HG02884 (cell line): ENCODE measurements at regions not wholly inside any gene's neighbourhood (a gene's known extent, or its start where the extent isn't known, plus 50 kb on each side); places are given as distances from the start of the nearest gene placed in this dataset.

Source experiments
- ATAC-seq: cut with Tn5 transposase; IDR thresholded peaks from one replicate; pipeline ENCODE4 v1.9.1; 2021; ENCODE audit warnings: mild to moderate bottlenecking, moderate library complexity; ENCODE audit not compliant: unreplicated experiment

DNA sequence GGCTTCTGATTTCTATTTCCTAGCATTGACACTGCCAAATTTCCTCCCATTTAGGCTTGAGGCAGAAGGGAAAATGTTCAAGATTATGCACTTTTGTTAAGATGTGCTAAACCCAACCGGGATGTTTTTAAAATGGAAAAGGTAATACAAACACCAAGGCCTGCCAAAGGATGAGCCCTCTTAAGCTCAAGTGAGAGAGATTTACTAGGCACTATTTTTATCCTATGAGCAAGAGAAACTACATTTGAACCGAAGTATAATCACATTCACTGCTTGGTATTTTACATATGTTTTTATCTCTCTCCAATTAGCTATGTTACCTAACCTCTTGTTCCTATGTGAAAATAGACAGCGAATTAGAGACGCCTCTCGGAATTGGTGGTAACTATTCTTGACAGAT lies 295.8 kb downstream of the GABRB3 start:
- no peak for ATAC-seq

DNA sequence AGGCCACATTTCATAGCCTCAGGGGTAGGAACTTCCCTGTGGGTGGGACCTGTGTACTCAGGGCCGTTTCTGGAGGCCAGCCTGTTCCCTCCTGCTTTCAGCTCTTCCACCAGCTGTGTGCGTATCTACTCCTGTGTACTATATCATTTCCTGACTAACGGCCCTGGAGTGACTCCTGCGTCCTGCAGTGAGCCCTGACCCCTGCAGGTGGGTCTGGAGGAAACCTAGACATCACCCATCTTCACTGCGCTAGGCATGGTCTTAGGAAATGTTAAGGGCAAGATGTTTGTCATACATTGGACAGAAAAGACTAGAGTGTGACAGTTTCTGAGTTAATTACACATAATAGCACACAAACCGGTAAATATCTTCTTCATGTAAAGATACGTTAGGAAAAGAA lies 297.3 kb downstream of the GABRB3 start:
- ATAC-seq, result no peak

DNA sequence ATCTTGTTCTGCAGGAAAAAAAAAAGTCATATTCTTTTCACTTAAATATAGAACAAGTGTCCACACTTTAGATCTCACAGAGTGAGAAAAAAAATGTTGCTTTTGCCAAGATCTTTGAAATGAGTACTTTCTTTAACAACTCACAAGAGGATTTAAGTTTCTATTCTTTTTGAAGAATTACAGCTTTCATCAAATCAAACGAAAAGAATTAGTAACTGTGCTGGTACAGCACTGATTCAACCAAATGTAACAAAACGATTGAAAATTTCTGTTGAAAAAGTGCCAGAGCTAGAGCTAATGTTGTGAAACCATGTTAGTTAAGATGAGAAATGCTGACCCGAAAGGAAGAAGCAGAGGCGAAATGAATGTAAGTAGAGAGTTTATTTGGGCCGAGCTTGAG lies 300.2 kb downstream of the GABRB3 start:
- no peak for ATAC-seq

DNA sequence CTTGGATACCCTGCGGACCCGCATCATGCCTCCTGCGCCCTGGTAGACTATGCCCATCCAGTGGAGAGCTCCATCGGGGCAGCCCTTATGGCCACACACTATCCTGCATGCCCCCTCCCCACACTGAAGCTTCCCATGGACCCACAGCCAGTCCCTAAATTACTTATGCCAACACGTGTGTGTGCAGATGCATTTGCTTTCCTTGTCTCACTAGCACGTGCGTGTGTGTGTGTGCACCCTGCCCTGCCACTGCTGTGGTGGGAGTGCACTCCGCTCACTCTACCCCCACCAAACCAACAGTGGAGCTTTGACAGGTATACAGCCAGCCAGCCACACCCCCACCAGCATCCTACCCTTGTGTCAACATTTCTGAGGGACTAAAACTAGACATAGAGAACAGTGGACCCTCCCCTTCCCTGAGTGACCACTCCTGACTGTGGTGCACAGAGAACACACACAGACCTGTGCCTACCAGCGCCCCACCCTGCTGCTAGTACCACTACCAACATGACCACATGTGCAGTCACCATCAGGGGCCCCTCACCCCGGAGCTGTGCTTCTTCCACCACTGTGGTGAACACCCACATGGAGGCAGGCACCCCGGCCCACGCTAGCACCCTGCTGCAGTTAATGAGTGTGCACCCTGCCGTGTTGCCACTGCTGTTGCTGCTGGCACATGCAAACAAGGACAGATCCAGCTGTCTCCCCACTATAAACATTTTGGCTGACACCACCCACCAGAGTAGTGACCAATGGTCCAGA lies 310.8 kb downstream of the GABRB3 start:
- no peak for ATAC-seq

DNA sequence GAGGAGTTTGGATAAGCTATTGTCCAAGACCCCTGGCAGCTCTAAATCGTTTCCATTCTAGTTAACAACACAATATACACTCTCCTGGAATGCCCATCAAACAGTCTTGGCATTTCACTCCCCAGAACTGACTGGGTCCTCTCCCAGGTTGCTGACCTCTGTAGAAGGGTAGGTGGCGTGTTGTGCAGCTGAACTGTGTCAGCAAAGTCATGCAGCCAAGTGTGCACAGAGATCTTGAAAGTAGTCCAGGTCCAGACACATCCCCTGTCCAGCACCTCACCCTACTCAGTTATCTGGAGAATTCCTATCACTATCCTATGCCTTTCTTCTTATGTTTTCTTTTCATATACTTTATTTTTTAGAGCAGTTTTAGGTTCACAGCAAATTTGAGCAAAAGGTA lies 312.7 kb downstream of the GABRB3 start:
- ATAC-seq, result no peak

DNA sequence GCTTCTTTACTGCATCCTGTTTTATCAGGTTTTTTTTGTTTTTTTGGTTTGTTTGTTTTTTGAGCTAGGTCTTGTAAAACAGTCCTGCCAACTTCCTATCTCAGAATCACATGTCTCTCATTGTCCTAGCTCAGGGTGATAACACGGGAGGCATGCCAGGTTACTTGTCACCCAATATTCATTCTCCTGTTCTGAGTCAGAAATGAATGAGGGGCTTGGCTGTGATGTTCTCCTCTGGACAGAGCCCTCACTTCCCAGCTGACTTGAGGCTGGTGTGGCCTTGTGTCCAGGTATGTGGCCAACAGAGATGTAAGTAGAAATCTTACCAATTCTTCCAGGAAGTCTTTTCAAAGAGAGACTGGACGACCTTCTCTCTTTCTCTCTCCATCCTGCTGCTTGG lies 317.0 kb downstream of the GABRB3 start:
- no peak for ATAC-seq

DNA sequence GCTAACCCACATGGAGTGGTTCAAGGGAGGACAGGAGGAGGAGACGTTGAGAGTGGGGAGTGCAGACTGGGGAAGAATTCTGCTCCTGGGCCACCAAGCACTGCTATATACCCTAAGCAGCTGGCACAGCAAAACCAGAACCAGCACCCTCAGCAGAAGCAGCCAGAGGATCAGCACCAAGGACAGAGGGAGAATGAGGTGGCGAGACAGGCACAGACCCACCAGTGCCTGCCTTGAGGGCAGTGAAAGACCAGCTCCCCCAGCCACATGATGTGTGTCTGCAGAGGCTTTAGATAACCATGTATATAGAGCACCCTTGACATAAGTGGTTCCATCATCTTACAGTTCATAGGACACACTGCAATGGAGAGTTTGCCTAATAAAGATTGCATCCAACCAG lies 319.0 kb downstream of the GABRB3 start:
- no peak for ATAC-seq

DNA sequence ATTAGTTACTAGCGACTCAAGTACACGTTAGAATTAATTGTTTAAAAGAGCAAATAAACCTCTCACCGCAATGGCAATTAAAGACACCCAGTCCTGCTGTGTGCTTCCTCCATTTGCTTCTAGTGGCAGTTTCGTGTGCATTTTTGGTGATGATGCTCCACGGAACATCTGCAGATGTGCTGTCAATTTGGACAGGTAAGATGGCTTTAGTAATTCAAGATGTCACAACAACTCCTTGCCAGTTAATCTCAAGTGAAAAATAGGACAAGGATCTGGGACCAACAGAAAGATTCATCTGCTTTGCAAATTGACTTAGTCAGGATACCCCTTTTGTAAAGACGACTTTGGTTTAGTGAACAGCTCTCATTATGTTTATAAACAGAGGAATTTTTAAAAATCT lies 320.9 kb downstream of the GABRB3 start:
- ATAC-seq, result no peak

DNA sequence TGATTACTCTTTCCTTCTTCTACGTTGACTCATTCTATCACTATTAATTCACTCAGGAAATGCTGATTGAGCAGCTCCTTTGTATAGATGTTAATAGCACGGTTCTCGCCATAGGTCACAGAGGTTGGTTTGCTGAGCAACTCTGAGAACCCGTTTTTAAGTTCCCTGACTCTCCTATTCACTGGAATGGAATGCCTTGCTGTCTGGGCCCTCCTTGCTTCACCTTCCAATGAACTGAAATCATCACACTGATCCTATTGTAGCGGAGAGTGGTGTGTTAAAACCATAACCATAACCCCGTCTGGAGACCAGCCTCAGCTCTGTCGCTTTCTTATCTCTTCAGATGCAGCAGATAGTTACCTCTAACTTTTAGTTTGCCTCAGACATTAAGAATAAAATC lies 323.6 kb downstream of the GABRB3 start:
- no peak for ATAC-seq

DNA sequence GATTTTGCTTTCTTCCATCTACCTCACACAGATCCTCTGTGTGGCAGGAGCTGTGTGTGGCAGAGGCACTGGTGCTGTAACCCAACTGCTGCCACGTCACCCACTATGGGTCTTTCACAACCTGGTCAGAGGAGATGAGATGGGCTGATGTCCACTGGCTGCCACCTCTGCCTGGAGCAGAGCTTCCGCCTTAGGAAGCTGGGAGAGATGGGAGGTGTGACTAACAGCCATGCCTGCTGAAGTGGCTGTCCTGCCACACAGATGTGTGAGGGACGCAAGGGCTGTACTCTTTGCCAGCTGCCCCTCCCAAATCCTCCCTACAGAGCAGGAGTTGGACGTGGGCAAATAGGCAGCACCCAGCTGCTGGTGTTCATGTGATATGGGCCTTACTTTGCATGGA lies 329.5 kb downstream of the GABRB3 start:
- ATAC-seq, result no peak

DNA sequence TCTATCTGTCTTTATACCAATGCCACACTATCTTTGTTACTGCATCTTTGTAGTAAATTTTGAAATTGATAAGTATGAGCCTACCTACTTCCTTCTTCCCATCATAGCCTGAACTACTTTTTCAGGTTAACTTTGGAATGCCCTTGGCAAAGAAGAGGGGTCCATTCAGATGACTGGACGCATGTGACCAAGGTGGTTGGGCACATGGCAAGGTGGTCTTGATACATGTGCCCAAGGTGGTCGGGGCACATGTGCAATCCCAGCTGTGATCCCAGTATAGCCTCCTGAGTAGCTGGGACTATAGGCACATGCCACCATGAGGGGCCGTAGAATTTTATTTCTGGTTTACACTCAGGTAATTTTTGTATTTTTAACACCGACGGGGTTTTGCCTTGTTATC lies 330.2 kb downstream of the GABRB3 start:
- ATAC-seq, result no peak

DNA sequence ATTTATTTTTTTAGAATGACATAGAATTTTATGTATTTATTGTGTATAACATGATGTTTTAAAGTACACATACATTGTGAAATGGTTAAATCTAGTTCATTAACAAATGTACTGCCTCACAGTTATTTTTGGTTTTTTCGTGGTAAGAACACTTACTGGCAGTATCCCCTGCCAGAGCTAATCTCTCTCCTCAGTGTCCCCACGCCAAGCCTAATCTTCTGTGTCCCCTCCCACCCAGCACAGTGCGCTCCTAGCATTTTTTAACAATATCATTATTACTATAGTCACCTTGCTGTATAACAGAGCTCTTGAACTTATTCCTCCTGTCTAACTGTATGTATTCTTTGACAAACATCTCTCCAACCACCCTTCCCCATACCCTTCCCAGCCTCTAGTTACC lies 333.2 kb downstream of the GABRB3 start:
- no peak for ATAC-seq

DNA sequence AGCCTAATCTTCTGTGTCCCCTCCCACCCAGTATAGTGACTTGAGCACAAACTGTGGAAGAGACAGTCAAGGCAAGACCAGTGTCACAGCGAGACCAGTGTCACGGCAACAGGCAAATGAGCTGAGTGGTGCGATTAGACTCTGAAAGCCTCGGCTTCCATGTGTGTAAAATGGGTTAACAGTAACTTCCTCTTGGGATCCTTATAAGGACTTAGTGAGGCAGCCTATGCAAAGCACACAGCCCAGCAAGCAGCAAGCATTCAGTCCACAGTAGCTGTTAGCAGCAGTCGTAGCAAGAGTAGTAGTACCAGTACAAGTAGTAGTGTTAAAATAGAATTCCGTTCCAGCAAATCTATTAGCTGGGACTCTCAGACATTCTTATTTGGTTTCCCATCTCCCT lies 334.1 kb downstream of the GABRB3 start:
- ATAC-seq, result no peak

DNA sequence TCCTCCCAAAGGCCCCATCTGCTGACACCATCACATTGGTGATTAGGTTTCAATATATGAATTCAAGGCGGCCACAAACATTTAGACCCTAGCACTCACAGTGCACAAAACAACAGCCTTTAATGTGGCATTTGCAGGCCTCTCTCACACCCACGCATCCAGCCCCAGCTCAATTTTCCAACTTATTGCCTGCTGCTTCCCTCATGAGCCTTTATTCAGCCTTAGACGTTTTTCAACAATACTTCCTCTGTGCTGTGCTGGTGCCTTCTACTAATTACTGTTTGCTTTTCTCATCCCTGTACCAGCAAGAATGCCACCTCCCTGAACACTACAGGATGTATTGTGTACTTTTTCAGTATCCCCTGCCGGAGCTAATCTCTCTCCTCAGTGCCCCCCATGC lies 334.6 kb downstream of the GABRB3 start:
- no peak for ATAC-seq

DNA sequence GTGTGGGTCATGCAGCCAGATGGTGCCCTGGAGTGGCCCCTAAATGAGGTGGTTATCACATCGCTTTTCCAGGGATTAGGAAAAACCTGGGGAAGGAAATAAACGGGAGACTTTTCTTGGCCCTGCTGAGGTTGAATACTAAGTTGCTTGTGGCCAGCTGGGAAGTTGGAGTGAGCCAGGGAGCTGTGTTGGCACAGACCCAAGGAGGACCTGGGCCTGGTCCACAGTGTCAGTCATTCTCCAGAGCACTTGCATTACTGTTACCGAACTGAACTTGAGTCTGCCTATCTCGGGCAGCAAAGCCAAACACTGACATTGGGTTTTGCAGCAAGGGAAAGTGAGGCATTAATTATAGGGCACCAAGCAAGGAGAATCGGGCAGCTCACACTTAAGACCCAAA lies 339.0 kb downstream of the GABRB3 start:
- no peak for ATAC-seq

DNA sequence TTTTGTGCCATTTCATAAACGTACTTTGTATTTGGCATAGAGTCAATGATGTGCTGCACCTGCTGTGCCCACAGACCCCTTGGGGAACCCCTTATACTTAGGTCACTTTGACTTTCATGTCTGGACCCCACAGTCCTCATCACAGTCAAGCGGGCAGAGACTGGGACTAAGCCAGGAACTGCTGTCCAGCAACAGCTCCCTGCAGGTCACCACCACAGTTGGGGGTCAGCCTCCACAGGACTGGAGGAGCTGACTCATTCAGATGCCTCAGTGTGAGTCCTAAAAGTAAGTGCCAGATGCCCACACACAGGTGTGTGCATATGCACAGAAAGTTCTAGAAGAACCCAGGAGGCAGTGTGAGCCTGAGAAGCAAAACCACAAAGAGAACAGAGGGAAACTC lies 339.8 kb downstream of the GABRB3 start:
- no peak for ATAC-seq

DNA sequence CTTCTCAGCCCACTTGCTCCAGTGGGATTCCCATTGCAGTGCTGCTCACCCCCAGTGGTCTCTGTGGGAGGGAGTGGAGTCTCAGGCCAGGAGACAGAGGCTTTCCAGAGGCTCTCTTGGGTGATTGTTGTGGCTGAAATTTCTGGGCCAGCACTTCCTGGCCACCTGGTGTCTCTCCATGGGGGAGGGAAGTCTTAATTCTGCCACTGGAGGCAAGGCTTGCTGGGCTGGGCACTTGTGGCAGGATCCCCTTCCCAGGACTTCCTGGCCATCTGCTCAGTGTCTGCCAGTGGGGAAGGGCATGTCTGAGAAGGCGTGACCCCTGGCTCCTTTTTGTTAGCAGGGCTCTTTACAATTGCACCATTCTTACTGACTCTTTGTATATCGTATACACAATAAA lies 351.8 kb downstream of the GABRB3 start:
- ATAC-seq, result no peak

DNA sequence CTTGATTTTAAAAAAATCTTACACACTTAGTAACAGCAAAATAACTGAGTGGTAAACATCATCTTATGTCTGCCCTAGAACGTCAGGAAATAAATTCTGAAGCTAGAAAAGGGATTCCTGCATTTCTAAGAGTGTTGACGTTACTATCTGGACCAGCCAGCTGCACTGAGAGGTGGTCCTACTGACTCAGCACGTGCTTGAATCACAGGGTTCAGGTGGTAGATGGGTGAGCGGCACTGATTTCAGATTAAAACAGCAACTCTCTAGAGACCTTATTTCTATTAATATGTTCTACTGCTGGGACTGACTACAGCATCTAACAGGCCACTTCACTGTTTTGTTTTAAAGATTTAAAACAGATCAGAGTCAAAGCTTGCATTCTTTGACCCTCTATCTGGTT lies 377.2 kb downstream of the GABRB3 start:
- no peak for ATAC-seq

DNA sequence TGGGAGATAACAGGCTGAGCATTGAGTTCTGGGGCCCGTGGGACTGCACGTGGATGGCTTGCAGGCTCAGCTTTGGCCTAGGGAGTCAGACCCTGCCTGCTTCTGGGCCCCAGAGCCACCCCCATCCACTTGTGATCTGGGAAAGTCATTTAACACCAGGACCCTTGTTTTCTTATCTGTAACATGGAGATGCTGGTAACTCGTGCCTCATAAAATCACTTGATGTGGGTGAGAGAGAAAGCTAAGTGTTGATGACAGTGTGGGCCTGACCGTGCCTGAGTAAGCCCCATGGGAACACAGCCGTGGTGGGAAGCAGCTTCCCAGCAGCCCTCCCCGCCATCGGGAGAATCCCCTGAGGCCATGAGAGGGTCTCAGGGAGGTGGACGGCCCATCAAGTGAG lies 378.1 kb downstream of the GABRB3 start:
- no peak for ATAC-seq

DNA sequence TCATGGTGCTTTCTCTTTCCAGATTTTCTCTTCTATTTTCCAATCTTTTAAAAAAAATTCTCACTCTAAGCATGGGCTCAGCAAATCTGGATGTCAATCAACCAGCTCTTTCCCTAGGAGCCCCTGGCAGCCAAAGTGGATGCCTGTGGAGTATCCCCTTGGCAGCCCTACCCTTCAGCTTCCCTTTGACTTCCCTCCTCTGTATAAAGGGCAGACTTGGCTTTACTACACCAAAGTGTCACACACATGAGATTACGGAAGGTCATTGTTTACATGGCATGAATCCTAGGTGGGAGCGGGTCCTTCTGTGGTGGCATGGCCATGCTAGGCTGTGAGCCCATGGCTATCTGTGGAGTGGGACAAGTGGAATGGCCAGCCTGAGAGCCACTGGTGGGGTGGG lies 379.9 kb downstream of the GABRB3 start:
- no peak for ATAC-seq

DNA sequence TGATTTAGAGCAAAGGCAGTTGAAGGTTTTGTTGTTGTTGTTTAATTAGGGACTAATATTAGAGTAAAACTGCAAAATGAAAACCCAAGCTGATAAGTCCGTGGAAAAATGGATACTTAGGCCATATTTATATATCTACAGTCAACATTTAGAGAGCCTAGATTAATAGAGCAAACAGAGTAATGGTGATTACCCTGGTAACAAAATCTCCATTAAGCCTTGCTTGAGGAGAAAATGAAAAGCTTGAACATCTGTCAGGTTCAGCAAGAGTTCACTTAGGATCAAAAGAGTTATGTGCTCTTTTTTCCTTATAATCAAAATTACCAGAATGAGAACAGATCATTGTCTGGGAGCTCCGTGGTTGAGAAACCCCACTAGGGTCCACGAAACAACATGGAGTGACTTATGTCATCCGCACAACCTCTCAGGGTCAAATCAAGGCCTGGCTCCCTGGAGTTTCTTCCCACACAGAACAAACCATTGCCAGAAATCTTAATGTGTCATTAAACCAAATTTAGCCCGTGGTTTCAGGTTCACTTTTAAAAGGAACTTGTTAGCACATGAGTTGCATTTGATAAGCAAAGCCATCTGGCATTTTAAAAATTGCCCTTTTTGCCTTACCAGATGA lies 381.2 kb downstream of the GABRB3 start:
- ATAC-seq, result no peak

DNA sequence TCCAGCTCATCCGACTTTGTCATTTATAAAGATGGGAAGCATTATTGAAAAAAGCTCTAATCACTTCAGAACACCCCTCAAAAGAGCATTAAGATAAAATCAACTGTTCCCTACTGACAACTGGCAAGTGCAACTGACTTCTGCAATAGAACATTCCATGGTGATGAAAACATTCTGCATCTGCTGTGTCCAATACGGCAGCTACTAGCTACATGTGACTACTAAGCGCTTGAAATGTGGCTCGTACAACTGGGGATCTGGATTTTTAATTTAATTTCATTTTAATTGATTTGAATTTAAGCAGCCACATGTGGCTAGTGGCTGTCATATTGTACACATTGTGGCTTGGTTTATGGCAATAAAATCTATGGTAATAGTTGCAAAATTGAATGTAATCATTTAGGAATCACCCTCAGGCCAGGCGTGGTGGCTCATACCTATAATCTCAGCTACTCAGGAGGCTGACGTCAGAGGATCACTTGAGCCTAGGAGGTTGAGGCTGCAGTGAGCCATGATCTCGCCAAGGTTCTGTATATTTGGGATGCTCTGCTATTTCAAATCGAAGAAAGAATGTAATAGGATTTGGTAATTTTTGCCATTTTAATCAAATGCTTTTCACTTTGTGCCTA lies 390.3 kb downstream of the GABRB3 start:
- ATAC-seq, result no peak
